Mesothelial cell of epicardium (in vitro differentiated cells): ENCODE measurements at regions not wholly inside any gene's neighbourhood (a gene's known extent, or its start where the extent isn't known, plus 50 kb on each side); places are given as distances from the start of the nearest gene placed in this dataset.

Source experiments
- DNase-seq, 2 experiments: peaks; one replicate each; pipeline ENCODE4 v3.0.0; 2021; ENCODE audit warnings: low spot score in 2 of 2; ENCODE audit not compliant: unreplicated experiment in 2 of 2
- H3K27ac Mint-ChIP-seq: 2 replicates; pipeline ENCODE4 v1.8.0; 2021; ENCODE audit warnings: mixed read lengths
- H3K27me3 Mint-ChIP-seq: 2 replicates; pipeline ENCODE4 v1.8.0; 2021; ENCODE audit warnings: low read depth, mixed read lengths
- H3K36me3 Mint-ChIP-seq: 2 replicates; pipeline ENCODE4 v1.8.0; 2021; ENCODE audit warnings: mixed read lengths
- H3K4me1 Mint-ChIP-seq: 2 replicates; pipeline ENCODE4 v1.8.0; 2021; ENCODE audit warnings: mixed read lengths
- H3K4me3 Mint-ChIP-seq: 2 replicates; pipeline ENCODE4 v1.8.0; 2021; ENCODE audit warnings: mild to moderate bottlenecking, moderate library complexity, mixed read lengths
- H3K9me3 Mint-ChIP-seq: 2 replicates; pipeline ENCODE4 v1.8.0; 2021; ENCODE audit warnings: mixed read lengths
- TF ChIP-seq, protein P1 (sequence below): fragments of 200-600 bp; sonication (generic); IDR thresholded peaks from one replicate; pipeline ENCODE4 v1.5.0; 2021; ENCODE audit warnings: antibody characterized with exemption; ENCODE audit not compliant: unreplicated experiment

- Mint-ChIP-seq H3K9me3 (peaks cover 67% of the 10 kb centered on the region), H3K4me3 (no peak overlapping the region), H3K36me3 (no peaks in the 10 kb centered on the region), H3K4me1 (no peaks in the 10 kb centered on the region), H3K27ac (no peak overlapping the region), H3K27me3 (no peaks in the 10 kb centered on the region)
- no peak for DNase-seq
- TF ChIP-seq, protein P1, sequence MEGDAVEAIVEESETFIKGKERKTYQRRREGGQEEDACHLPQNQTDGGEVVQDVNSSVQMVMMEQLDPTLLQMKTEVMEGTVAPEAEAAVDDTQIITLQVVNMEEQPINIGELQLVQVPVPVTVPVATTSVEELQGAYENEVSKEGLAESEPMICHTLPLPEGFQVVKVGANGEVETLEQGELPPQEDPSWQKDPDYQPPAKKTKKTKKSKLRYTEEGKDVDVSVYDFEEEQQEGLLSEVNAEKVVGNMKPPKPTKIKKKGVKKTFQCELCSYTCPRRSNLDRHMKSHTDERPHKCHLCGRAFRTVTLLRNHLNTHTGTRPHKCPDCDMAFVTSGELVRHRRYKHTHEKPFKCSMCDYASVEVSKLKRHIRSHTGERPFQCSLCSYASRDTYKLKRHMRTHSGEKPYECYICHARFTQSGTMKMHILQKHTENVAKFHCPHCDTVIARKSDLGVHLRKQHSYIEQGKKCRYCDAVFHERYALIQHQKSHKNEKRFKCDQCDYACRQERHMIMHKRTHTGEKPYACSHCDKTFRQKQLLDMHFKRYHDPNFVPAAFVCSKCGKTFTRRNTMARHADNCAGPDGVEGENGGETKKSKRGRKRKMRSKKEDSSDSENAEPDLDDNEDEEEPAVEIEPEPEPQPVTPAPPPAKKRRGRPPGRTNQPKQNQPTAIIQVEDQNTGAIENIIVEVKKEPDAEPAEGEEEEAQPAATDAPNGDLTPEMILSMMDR, result no peak
These were observed 592.2 kb downstream of the SMARCA1 start for GRCh38 chrX:128931071-128931470.

DNA sequence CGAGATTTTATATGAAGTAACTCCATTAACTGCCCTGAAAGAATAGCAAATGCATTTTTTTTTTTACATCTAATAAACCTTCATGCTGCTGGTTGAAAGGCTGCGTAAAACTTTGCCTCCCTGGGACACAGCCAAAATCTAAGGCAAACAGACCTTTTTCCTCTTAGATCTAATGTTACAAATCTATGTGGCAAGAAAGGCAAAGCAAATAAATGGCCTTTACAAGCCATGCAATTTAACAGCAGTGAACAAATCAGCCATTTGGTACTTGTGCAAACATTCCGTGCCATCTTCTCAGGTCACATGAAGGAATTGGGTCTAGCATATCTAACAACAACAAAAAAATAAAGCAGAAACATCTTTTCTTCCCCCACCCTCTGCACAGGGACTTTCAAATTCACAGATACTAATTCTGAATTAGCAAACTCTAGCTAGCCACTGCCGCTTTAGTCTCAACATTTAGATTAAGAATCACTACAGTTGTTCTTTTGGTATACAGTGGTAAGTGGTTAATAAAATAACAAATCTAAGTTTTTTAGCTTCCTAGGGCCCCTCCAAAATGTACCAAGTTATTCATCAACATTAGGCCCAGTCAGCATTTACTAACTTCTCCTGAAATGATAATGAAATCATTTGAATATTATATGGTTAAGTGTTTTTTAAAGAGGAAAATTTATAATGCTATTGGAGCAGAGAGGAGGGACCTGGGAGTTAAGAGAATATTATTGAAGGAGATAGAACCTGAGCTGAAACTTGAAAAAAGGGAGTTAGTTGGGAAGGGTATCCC is 593.8 kb downstream of the SMARCA1 start:
- Mint-ChIP-seq H3K36me3 (no peaks in the 10 kb centered on the region), H3K4me3 (no peak overlapping the region), H3K27ac (no peak overlapping the region), H3K4me1 (no peaks in the 10 kb centered on the region), H3K9me3 (peaks cover 66% of the 10 kb centered on the region), H3K27me3 (no peaks in the 10 kb centered on the region)
- no peak for DNase-seq
- TF ChIP-seq, protein P1, result no peak

DNA sequence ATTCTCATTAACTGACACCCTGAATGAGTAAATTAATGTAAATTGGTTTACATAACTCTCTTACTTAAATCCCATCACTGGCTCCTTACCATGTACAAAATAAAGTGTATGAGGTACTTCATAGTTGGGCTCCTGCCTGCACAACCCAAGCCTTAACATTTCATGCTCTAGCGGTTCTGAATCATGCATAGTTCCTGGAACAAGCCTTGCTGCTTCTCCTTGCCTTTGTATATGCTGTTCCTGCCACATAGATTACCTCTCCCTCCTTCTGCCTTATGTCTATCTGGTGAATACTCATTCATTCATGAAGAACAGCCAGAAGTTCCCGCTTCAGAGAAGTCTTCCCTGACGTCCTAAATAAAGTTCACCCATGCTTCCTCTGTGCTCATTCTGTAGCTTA is 594.7 kb downstream of the SMARCA1 start:
- Mint-ChIP-seq H3K36me3 (no peaks in the 10 kb centered on the region), H3K27me3 (no peaks in the 10 kb centered on the region), H3K9me3 (peaks cover 62% of the 10 kb centered on the region), H3K4me3 (no peak overlapping the region), H3K4me1 (no peaks in the 10 kb centered on the region), H3K27ac (no peak overlapping the region)
- TF ChIP-seq, protein P1, result no peak
- DNase-seq, result no peak

DNA sequence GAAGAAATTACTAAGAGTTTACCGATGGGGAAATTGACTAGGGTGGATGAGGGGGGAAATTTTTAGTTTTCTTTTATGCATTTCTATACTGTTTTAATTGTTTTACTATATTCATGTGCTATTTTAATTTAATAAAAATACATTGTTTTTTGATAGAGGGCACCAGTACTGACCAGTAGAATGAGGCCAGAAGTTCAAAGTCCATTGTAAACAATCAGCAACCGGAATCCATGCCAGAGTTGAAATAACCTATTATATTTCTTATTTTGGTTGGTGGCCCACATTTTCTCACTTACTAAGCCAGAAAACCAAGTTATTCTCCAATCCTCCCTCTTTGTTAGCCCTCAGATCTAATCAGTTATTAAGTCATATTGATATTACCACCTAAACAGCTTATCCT is 595.9 kb downstream of the SMARCA1 start:
- no peaks in the 10 kb centered on the region for H3K27me3 Mint-ChIP-seq
- no peaks in the 10 kb centered on the region for H3K36me3 Mint-ChIP-seq
- DNase-seq, result no peak

DNA sequence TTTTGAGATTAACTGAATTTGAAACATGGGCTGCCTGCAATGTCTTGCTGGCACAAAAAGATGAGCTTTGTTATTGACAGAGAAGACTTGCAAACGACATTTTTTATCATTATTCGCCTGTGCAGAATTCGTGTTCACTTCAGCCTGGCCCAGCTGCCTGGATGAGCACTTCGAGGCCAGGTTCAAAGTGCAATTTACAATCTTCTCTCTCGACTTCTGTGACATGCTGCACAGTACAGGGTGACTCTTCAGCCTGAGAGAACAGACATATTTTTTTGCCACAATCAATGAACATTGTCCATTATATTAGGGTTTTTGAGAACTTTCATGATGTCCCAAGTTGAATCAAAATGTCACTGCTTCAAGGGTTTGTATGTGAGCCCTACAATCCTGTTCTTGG is 616.5 kb downstream of the SMARCA1 start:
- Mint-ChIP-seq H3K36me3 (no peaks in the 10 kb centered on the region), H3K4me1 (no peaks in the 10 kb centered on the region), H3K9me3 (peaks cover 39% of the 10 kb centered on the region), H3K4me3 (no peak overlapping the region), H3K27ac (no peak overlapping the region), H3K27me3 (no peaks in the 10 kb centered on the region)
- DNase-seq, result no peak
- TF ChIP-seq, protein P1, result no peak

More for the DNA sequence above, 595.9 kb downstream of the SMARCA1 start:
- Mint-ChIP-seq H3K27ac (no peak overlapping the region), H3K9me3 (peaks cover 52% of the 10 kb centered on the region), H3K4me1 (no peaks in the 10 kb centered on the region), H3K4me3 (no peak overlapping the region)
- TF ChIP-seq, protein P1, result no peak
